ENCODE measurements at regions not wholly inside any gene's neighbourhood (a gene's known extent, or its start where the extent isn't known, plus 50 kb on each side); places are given as distances from the start of the nearest gene placed in this dataset.

- Histone ChIP-seq H3K9me3 (no peaks in the 10 kb centered on the region), H3K27ac (no peak overlapping the region), H3K36me3 (no peaks in the 10 kb centered on the region), H3K27me3 (no peaks in the 10 kb centered on the region), H3K4me1 (no peaks in the 10 kb centered on the region), H3K4me3 (no peak overlapping the region)
- ATAC-seq (no peak), DNase-seq (no peak)
- TF ChIP-seq CTCF (IDR thresholded peaks at IDR 0.05), result no peak
- intact Hi-C loops (cut with DNase I), result no loop called here
These were observed 645.0 kb downstream of the PCDH7 start for GRCh38 chr4:31365006-31365690.

- Histone ChIP-seq H3K27ac (no peak overlapping the region), H3K9me3 (no peaks in the 10 kb centered on the region), H3K4me3 (no peak overlapping the region), H3K4me1 (no peaks in the 10 kb centered on the region), H3K27me3 (no peaks in the 10 kb centered on the region), H3K36me3 (no peaks in the 10 kb centered on the region)
- DNase-seq (no peak), ATAC-seq (no peak)
- intact Hi-C loops (cut with DNase I), result no loop called here
- no peak for TF ChIP-seq CTCF (IDR thresholded peaks at IDR 0.05)
These were observed 645.9 kb downstream of the PCDH7 start for GRCh38 chr4:31366041-31366440.

GRCh38 chr4:31370866-31371465 is 650.8 kb downstream of the PCDH7 start:
- H3K27me3 ChIP-seq, result no peaks in the 10 kb centered on the region
- no peak overlapping the region for H3K4me3 ChIP-seq
- H3K4me1 ChIP-seq, result no peaks in the 10 kb centered on the region
- peak; percentile 72 for ATAC-seq
- intact Hi-C loops (cut with DNase I), result no loop called here
- H3K27ac ChIP-seq, result no peak overlapping the region
- DNase-seq, result no peak
- no peaks in the 10 kb centered on the region for H3K36me3 ChIP-seq
- peak; percentile 71 for TF ChIP-seq CTCF (IDR thresholded peaks at IDR 0.05)
- H3K9me3 ChIP-seq, result no peaks in the 10 kb centered on the region

- no peaks in the 10 kb centered on the region for H3K27me3 ChIP-seq
- no peak for ATAC-seq
- no peak for DNase-seq
- intact Hi-C loops (cut with DNase I), result no loop called here
- H3K4me1 ChIP-seq, result no peaks in the 10 kb centered on the region
- H3K9me3 ChIP-seq, result no peaks in the 10 kb centered on the region
- H3K27ac ChIP-seq, result no peak overlapping the region
- no peak for TF ChIP-seq CTCF (IDR thresholded peaks at IDR 0.05)
- no peak overlapping the region for H3K4me3 ChIP-seq
- H3K36me3 ChIP-seq, result no peaks in the 10 kb centered on the region
These were observed 654.2 kb downstream of the PCDH7 start for GRCh38 chr4:31374256-31374960.

GRCh38 chr4:31375936-31376335 is 655.8 kb downstream of the PCDH7 start:
- ATAC-seq, result no peak
- H3K4me3 ChIP-seq, result no peak overlapping the region
- no peak overlapping the region for H3K27ac ChIP-seq
- no peak for TF ChIP-seq CTCF (IDR thresholded peaks at IDR 0.05)
- H3K36me3 ChIP-seq, result no peaks in the 10 kb centered on the region
- no peaks in the 10 kb centered on the region for H3K9me3 ChIP-seq
- H3K4me1 ChIP-seq, result no peaks in the 10 kb centered on the region
- no peaks in the 10 kb centered on the region for H3K27me3 ChIP-seq
- no peak for DNase-seq
- intact Hi-C loops (cut with DNase I), result no loop called here
